ENCODE measurements at regions not wholly inside any gene's neighbourhood (a gene's known extent, or its start where the extent isn't known, plus 50 kb on each side); places are given as distances from the start of the nearest gene placed in this dataset.
A peak's percentile ranks its signal among the peaks of the same experiment; 100 is the strongest.
"Not testable (repeated sequence)": the region's sequence is repeated elsewhere in the genome, so short reads cannot be mapped to it uniquely, and the experiment has no call there.

GRCh38 chr9:108410161-108410560 is 445.6 kb downstream of the ACTL7B start:
- no peak for DNase-seq (ENCODE audit: low read depth in 1 of 2, low spot score in 2 of 2)
- no peak overlapping the region for H3K4me3 ChIP-seq
- no peak overlapping the region for H3K27ac ChIP-seq
- H3K27me3 ChIP-seq (replicated peaks): no peaks in the 10 kb centered on the region
- no peaks in the 10 kb centered on the region for H3K4me1 ChIP-seq (replicated peaks)
- no peaks in the 10 kb centered on the region for H3K36me3 ChIP-seq
- H3K9me3 ChIP-seq (replicated peaks): no peaks in the 10 kb centered on the region

GRCh38 chr9:108400297-108400696 is 455.5 kb downstream of the ACTL7B start:
- no peak overlapping the region for H3K4me3 ChIP-seq
- no peak for DNase-seq (ENCODE audit: low read depth in 1 of 2, low spot score in 2 of 2)
- no peak overlapping the region for H3K27ac ChIP-seq
- H3K27me3 ChIP-seq (replicated peaks): no peaks in the 10 kb centered on the region
- H3K9me3 ChIP-seq (replicated peaks): no peaks in the 10 kb centered on the region
- no peaks in the 10 kb centered on the region for H3K4me1 ChIP-seq (replicated peaks)
- H3K36me3 ChIP-seq: no peaks in the 10 kb centered on the region

DNA sequence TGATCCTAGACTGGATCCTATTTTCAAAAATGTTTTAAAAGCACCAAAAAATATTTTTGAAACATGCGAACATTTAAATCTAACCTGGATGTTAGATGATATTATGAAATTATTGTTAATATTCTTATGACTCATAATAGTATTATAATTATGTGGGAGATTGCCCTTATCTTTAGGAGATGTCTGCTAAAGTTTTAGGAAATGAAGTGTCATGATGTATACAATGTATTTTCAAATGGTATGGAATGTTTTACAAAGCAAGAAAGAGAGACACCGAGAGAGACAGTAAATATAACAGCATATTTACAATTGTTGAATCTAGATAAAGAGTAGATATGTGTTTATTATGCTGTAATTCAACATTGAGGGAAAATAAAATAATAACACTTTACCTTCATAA is 455.9 kb downstream of the ACTL7B start:
- DNase-seq (ENCODE audit: low read depth in 1 of 2, low spot score in 2 of 2): no peak
- Histone ChIP-seq H3K27ac (no peak overlapping the region), H3K27me3 (replicated peaks) (no peaks in the 10 kb centered on the region), H3K4me3 (no peak overlapping the region), H3K9me3 (replicated peaks) (no peaks in the 10 kb centered on the region), H3K36me3 (no peaks in the 10 kb centered on the region), H3K4me1 (replicated peaks) (no peaks in the 10 kb centered on the region)

GRCh38 chr9:108397286-108397685 is 458.5 kb downstream of the ACTL7B start:
- H3K27me3 ChIP-seq (replicated peaks): no peaks in the 10 kb centered on the region
- no peak overlapping the region for H3K27ac ChIP-seq
- H3K4me1 ChIP-seq (replicated peaks): no peaks in the 10 kb centered on the region
- DNase-seq (ENCODE audit: low read depth in 1 of 2, low spot score in 2 of 2): no peak
- no peaks in the 10 kb centered on the region for H3K9me3 ChIP-seq (replicated peaks)
- no peaks in the 10 kb centered on the region for H3K36me3 ChIP-seq
- no peak overlapping the region for H3K4me3 ChIP-seq

DNA sequence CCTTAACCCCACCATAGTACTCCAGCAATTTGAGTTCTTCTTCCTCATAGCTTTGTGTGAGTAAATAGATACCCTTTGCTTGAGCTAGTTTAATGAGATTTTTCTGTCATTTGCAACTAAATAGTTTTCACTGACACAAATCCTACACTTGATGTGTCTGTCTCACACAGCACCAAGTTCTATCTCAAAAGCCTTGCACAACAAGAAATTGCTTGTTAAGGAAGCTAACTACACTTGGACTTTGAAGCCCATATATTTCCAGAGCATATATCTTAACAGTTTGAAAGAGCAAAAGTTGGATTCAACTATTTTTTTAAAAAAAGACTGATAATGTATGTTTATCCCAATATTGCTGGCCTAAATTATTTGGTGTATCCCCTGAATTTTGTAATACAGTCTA is 459.2 kb downstream of the ACTL7B start:
- Histone ChIP-seq H3K27me3 (replicated peaks) (no peaks in the 10 kb centered on the region), H3K4me1 (replicated peaks) (no peaks in the 10 kb centered on the region)

GRCh38 chr9:108396193-108396592 is 459.6 kb downstream of the ACTL7B start:
- H3K27me3 ChIP-seq (replicated peaks): no peaks in the 10 kb centered on the region
- no peak overlapping the region for H3K4me3 ChIP-seq
- no peaks in the 10 kb centered on the region for H3K9me3 ChIP-seq (replicated peaks)
- H3K36me3 ChIP-seq: no peaks in the 10 kb centered on the region
- H3K27ac ChIP-seq: no peak overlapping the region
- H3K4me1 ChIP-seq (replicated peaks): no peaks in the 10 kb centered on the region
- DNase-seq (ENCODE audit: low read depth in 1 of 2, low spot score in 2 of 2): no peak

More for the DNA sequence above, 459.2 kb downstream of the ACTL7B start:
- H3K9me3 ChIP-seq (replicated peaks): no peaks in the 10 kb centered on the region
- no peaks in the 10 kb centered on the region for H3K36me3 ChIP-seq
- no peak overlapping the region for H3K4me3 ChIP-seq
- no peak for DNase-seq (ENCODE audit: low read depth in 1 of 2, low spot score in 2 of 2)
- H3K27ac ChIP-seq: no peak overlapping the region

- DNase-seq (ENCODE audit: low read depth in 1 of 2, low spot score in 2 of 2): no peak
- Histone ChIP-seq H3K4me1 (replicated peaks) (no peaks in the 10 kb centered on the region), H3K27ac (no peak overlapping the region), H3K4me3 (no peak overlapping the region), H3K36me3 (no peaks in the 10 kb centered on the region), H3K27me3 (replicated peaks) (no peaks in the 10 kb centered on the region), H3K9me3 (replicated peaks) (no peaks in the 10 kb centered on the region)
Observed at GRCh38 chr9:108395421-108395820, 460.4 kb downstream of the ACTL7B start.

GRCh38 chr9:108394726-108395125 is 461.1 kb downstream of the ACTL7B start:
- H3K4me1 ChIP-seq (replicated peaks): no peaks in the 10 kb centered on the region
- no peak overlapping the region for H3K4me3 ChIP-seq
- no peak overlapping the region for H3K27ac ChIP-seq
- H3K27me3 ChIP-seq (replicated peaks): no peaks in the 10 kb centered on the region
- H3K9me3 ChIP-seq (replicated peaks): no peaks in the 10 kb centered on the region
- H3K36me3 ChIP-seq: no peaks in the 10 kb centered on the region
- DNase-seq (ENCODE audit: low read depth in 1 of 2, low spot score in 2 of 2): no peak

DNA sequence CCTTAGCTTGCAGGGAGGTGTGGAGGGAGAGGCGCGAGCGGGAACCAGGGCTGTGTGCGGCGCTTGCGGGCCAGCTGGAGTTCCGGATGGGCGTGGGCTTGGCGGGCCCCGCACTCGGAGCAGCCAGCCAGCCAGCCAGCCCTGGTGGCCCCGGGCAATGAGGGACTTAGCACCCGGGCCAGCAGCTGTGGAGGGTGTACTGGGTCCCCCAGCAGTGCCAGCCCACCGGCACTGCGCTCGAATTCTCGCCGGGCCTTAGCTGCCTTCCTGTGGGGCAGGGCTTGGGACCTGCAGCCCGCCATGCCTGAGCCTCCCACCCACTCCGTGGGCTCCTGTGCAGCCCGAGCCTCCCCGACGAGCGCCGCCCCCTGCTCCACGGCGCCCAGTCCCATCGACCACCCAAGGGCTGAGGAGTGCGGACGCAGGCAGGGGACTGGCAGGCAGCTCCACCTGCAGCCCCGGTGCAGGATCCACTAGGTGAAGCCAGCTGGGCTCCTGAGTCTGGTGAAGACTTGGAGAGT is 462.2 kb downstream of the ACTL7B start:
- H3K27me3 ChIP-seq (replicated peaks); H3K4me3 ChIP-seq; H3K36me3 ChIP-seq; H3K27ac ChIP-seq; DNase-seq (ENCODE audit: low read depth in 1 of 2, low spot score in 2 of 2); H3K4me1 ChIP-seq (replicated peaks); H3K9me3 ChIP-seq (replicated peaks): not testable (repeated sequence)

- no peak for DNase-seq (ENCODE audit: low read depth in 1 of 2, low spot score in 2 of 2)
- H3K4me3 ChIP-seq: no peak overlapping the region
- no peaks in the 10 kb centered on the region for H3K27me3 ChIP-seq (replicated peaks)
- no peaks in the 10 kb centered on the region for H3K4me1 ChIP-seq (replicated peaks)
- H3K36me3 ChIP-seq: no peaks in the 10 kb centered on the region
- no peak overlapping the region for H3K27ac ChIP-seq
- no peaks in the 10 kb centered on the region for H3K9me3 ChIP-seq (replicated peaks)
Observed at GRCh38 chr9:108392877-108393276, 462.9 kb downstream of the ACTL7B start.

DNA sequence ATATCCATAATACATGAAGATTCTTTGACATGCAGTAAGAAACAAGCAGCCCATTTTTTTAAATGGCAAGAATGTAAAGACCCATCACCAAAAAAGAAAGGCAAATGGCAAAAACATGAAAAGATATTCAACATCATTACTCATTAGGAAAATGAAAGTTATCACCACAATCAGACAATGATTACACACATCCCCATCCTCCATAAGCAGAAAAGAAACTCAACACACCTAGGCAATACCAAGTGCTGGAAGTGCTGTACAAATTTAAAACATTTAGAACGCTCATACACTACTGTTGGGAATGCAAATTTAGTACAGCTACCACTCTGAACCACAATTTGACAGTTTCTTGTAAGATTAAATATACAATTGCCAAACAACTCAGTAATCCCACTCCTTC is 466.7 kb downstream of the ACTL7B start:
- H3K27ac ChIP-seq: no peak overlapping the region
- H3K27me3 ChIP-seq (replicated peaks): no peaks in the 10 kb centered on the region
- H3K9me3 ChIP-seq (replicated peaks): no peaks in the 10 kb centered on the region
- no peak overlapping the region for H3K4me3 ChIP-seq
- H3K4me1 ChIP-seq (replicated peaks): 0 out of 2 replicates have a peak, but pooled peaks cover 5% of the 10 kb centered on the region
- no peak for DNase-seq (ENCODE audit: low read depth in 1 of 2, low spot score in 2 of 2)
- H3K36me3 ChIP-seq: no peaks in the 10 kb centered on the region

DNA sequence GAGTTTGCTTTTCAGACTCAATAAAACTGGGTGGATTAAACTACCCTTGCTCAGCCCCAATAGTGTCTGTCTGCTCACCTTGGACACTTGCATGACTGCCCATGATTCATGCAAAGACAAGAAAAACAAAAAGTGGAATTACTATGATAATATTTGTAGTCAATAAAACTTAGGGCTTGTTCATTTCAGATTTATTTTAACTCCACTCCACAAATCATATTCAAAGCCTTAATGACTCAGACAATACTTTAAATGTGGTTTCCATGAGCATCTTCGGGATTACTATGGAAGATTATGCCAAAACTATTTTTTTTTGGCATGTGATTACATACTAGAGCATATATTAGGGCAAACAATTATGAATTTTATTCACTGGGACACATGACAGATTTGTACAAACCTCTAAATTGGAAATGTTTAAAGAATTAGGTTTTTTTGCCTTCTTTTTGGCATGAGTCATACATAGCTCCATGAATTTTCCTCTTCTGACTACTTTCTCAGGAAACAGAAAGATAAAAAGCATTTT is 468.9 kb downstream of the ACTL7B start:
- Histone ChIP-seq H3K4me1 (replicated peaks) (0 out of 2 replicates have a peak, but pooled peaks cover 5% of the 10 kb centered on the region), H3K36me3 (no peaks in the 10 kb centered on the region), H3K4me3 (no peak overlapping the region), H3K27ac (no peak overlapping the region), H3K9me3 (replicated peaks) (no peaks in the 10 kb centered on the region), H3K27me3 (replicated peaks) (no peaks in the 10 kb centered on the region)
- DNase-seq (ENCODE audit: low read depth in 1 of 2, low spot score in 2 of 2): peak in 1 of 2 experiments; percentile 3

GRCh38 chr9:108386032-108386431 is 469.8 kb downstream of the ACTL7B start:
- DNase-seq (ENCODE audit: low read depth in 1 of 2, low spot score in 2 of 2): no peak

GRCh38 chr9:108383796-108384195 is 472.0 kb downstream of the ACTL7B start:
- DNase-seq (ENCODE audit: low read depth in 1 of 2, low spot score in 2 of 2): no peak
- H3K27ac ChIP-seq: no peak overlapping the region
- H3K4me3 ChIP-seq: no peak overlapping the region
- no peaks in the 10 kb centered on the region for H3K36me3 ChIP-seq
- H3K27me3 ChIP-seq (replicated peaks): no peaks in the 10 kb centered on the region
- 0 out of 2 replicates have a peak, but pooled peaks cover 5% of the 10 kb centered on the region for H3K4me1 ChIP-seq (replicated peaks)
- H3K9me3 ChIP-seq (replicated peaks): no peaks in the 10 kb centered on the region

More at GRCh38 chr9:108386032-108386431, 469.8 kb downstream of the ACTL7B start:
- no peak overlapping the region for H3K4me3 ChIP-seq
- 0 out of 2 replicates have a peak, but pooled peaks cover 5% of the 10 kb centered on the region for H3K4me1 ChIP-seq (replicated peaks)
- no peaks in the 10 kb centered on the region for H3K27me3 ChIP-seq (replicated peaks)
- H3K9me3 ChIP-seq (replicated peaks): no peaks in the 10 kb centered on the region
- H3K27ac ChIP-seq: no peak overlapping the region
- H3K36me3 ChIP-seq: no peaks in the 10 kb centered on the region

DNA sequence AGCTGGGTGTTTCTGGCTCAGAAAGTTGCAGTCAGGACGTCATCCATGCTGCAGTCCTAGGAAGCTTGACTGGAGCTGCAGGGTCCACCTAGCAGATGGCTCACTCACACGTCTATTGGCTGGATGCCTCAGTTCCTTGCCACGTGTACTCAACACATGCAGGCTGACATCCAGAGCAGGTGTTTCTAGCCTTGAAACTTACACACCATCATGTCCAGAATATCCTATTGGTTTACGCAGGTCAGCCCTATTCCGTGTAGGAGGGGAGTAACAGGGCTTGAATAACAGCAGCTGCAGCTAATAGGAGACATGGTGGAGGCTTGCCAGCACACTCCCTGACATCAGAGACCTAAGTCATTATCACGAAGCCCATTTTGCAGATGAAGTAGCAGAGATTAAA is 473.5 kb downstream of the ACTL7B start:
- Histone ChIP-seq H3K27me3 (replicated peaks) (no peaks in the 10 kb centered on the region), H3K27ac (no peak overlapping the region), H3K36me3 (no peaks in the 10 kb centered on the region), H3K4me3 (no peak overlapping the region), H3K4me1 (replicated peaks) (0 out of 2 replicates have a peak, but pooled peaks cover 5% of the 10 kb centered on the region), H3K9me3 (replicated peaks) (no peaks in the 10 kb centered on the region)
- DNase-seq (ENCODE audit: low read depth in 1 of 2, low spot score in 2 of 2): no peak
